LNCAP (cell line): ENCODE measurements at regions not wholly inside any gene's neighbourhood (a gene's known extent, or its start where the extent isn't known, plus 50 kb on each side); places are given as distances from the start of the nearest gene placed in this dataset.

Experiments used
- CTCF ChIP-seq: fragments of 450-650 bp; IDR thresholded peaks from 2 replicates; pipeline ENCODE4 v1.5.1; 2017; ENCODE audit warnings: mild to moderate bottlenecking

GRCh38 chr1:118335331-118335732 is 150.3 kb upstream of the SPAG17 start:
- no peak for TF ChIP-seq CTCF

- TF ChIP-seq CTCF = no peak
These were observed 149.5 kb upstream of the SPAG17 start for GRCh38 chr1:118334506-118334905.

GRCh38 chr1:118333601-118334210 is 148.7 kb upstream of the SPAG17 start:
- TF ChIP-seq CTCF = no peak

- TF ChIP-seq CTCF = no peak
These were observed 142.1 kb upstream of the SPAG17 start for GRCh38 chr1:118326960-118327629.

- TF ChIP-seq CTCF = no peak
These were observed 140.7 kb upstream of the SPAG17 start for GRCh38 chr1:118325550-118326225.

- no peak for TF ChIP-seq CTCF
These were observed 138.2 kb upstream of the SPAG17 start for GRCh38 chr1:118323246-118323645.

- no peak for TF ChIP-seq CTCF
These were observed 137.3 kb upstream of the SPAG17 start for GRCh38 chr1:118322331-118322730.
